ENCODE measurements at regions not wholly inside any gene's neighbourhood (a gene's known extent, or its start where the extent isn't known, plus 50 kb on each side); places are given as distances from the start of the nearest gene placed in this dataset.
A peak's percentile ranks its signal among the peaks of the same experiment; 100 is the strongest.

- Histone ChIP-seq H3K4me3 (replicated peaks in 1 of 4; ENCODE audit: control extremely low read depth in 1 of 4, insufficient read depth in 1 of 4, low read depth in 3 of 4, low read length in 4 of 4) (no peak overlapping the region), H3K79me2 (ENCODE audit: control insufficient read depth, insufficient read depth, low read length) (no peaks in the 10 kb centered on the region), H3K36me3 (ENCODE audit: control insufficient read depth, insufficient read depth, low read length) (no peaks in the 10 kb centered on the region), H2AFZ (ENCODE audit: low read length) (no peak overlapping the region), H3K27ac (ENCODE audit: insufficient read depth, low read length) (no peak overlapping the region), H3K9me3 (ENCODE audit: control insufficient read depth, insufficient read depth, low read depth, low read length) (no peaks in the 10 kb centered on the region), H3K4me2 (ENCODE audit: extremely low read depth, insufficient read depth, low read length) (no peak overlapping the region), H3K9ac (ENCODE audit: insufficient read depth, low read length) (no peak overlapping the region), H4K20me1 (ENCODE audit: control insufficient read depth, extremely low read depth, insufficient read depth, low read length) (no peaks in the 10 kb centered on the region), H3K4me1 (ENCODE audit: control insufficient read depth, extremely low read depth, insufficient read depth, low read length) (no peaks in the 10 kb centered on the region), H3K27me3 (ENCODE audit: control insufficient read depth, insufficient read depth, low read length) (no peaks in the 10 kb centered on the region)
- TF ChIP-seq EZH2 (IDR thresholded peaks at IDR 0.05; ENCODE audit: low read length, missing control alignments): no peak
- TF ChIP-seq CTCF (conservative IDR thresholded peaks at IDR 0.05 in 1 of 2, IDR thresholded peaks at IDR 0.05 in 1 of 2; ENCODE audit: low read depth in 1 of 2, low read length in 2 of 2): no peak
- peak in 1 of 2 donors; percentile 7 for DNase-seq (ENCODE audit: low read depth in 2 of 2)
These were observed 1535.3 kb upstream of the PCDH10 start for GRCh38 chr4:131613824-131614216.

- Histone ChIP-seq H3K4me2 (ENCODE audit: extremely low read depth, insufficient read depth, low read length) (no peak overlapping the region), H3K79me2 (ENCODE audit: control insufficient read depth, insufficient read depth, low read length) (no peaks in the 10 kb centered on the region), H2AFZ (ENCODE audit: low read length) (no peak overlapping the region), H3K9ac (ENCODE audit: insufficient read depth, low read length) (no peak overlapping the region), H4K20me1 (ENCODE audit: control insufficient read depth, extremely low read depth, insufficient read depth, low read length) (no peaks in the 10 kb centered on the region), H3K4me3 (replicated peaks in 1 of 4; ENCODE audit: control extremely low read depth in 1 of 4, insufficient read depth in 1 of 4, low read depth in 3 of 4, low read length in 4 of 4) (no peak overlapping the region), H3K27ac (ENCODE audit: insufficient read depth, low read length) (no peak overlapping the region), H3K4me1 (ENCODE audit: control insufficient read depth, extremely low read depth, insufficient read depth, low read length) (no peaks in the 10 kb centered on the region), H3K36me3 (ENCODE audit: control insufficient read depth, insufficient read depth, low read length) (no peaks in the 10 kb centered on the region), H3K9me3 (ENCODE audit: control insufficient read depth, insufficient read depth, low read depth, low read length) (no peaks in the 10 kb centered on the region), H3K27me3 (ENCODE audit: control insufficient read depth, insufficient read depth, low read length) (no peaks in the 10 kb centered on the region)
- TF ChIP-seq CTCF (conservative IDR thresholded peaks at IDR 0.05 in 1 of 2, IDR thresholded peaks at IDR 0.05 in 1 of 2; ENCODE audit: low read depth in 1 of 2, low read length in 2 of 2) (no peak), EZH2 (IDR thresholded peaks at IDR 0.05; ENCODE audit: low read length, missing control alignments) (no peak)
- DNase-seq (ENCODE audit: low read depth in 2 of 2): no peak
These were observed 1516.2 kb upstream of the PCDH10 start for GRCh38 chr4:131632877-131633276.

GRCh38 chr4:131635191-131635590 lies 1513.9 kb upstream of the PCDH10 start:
- no peaks in the 10 kb centered on the region for H3K4me1 ChIP-seq (ENCODE audit: control insufficient read depth, extremely low read depth, insufficient read depth, low read length)
- H3K79me2 ChIP-seq (ENCODE audit: control insufficient read depth, insufficient read depth, low read length): no peaks in the 10 kb centered on the region
- no peaks in the 10 kb centered on the region for H3K9me3 ChIP-seq (ENCODE audit: control insufficient read depth, insufficient read depth, low read depth, low read length)
- H4K20me1 ChIP-seq (ENCODE audit: control insufficient read depth, extremely low read depth, insufficient read depth, low read length): no peaks in the 10 kb centered on the region
- H3K27ac ChIP-seq (ENCODE audit: insufficient read depth, low read length): no peak overlapping the region
- H2AFZ ChIP-seq (ENCODE audit: low read length): no peak overlapping the region
- TF ChIP-seq CTCF (conservative IDR thresholded peaks at IDR 0.05 in 1 of 2, IDR thresholded peaks at IDR 0.05 in 1 of 2; ENCODE audit: low read depth in 1 of 2, low read length in 2 of 2) (no peak), EZH2 (IDR thresholded peaks at IDR 0.05; ENCODE audit: low read length, missing control alignments) (no peak)
- DNase-seq (ENCODE audit: low read depth in 2 of 2): no peak
- H3K9ac ChIP-seq (ENCODE audit: insufficient read depth, low read length): no peak overlapping the region
- no peak overlapping the region for H3K4me3 ChIP-seq (replicated peaks in 1 of 4; ENCODE audit: control extremely low read depth in 1 of 4, insufficient read depth in 1 of 4, low read depth in 3 of 4, low read length in 4 of 4)
- no peak overlapping the region for H3K4me2 ChIP-seq (ENCODE audit: extremely low read depth, insufficient read depth, low read length)
- H3K36me3 ChIP-seq (ENCODE audit: control insufficient read depth, insufficient read depth, low read length): no peaks in the 10 kb centered on the region
- no peaks in the 10 kb centered on the region for H3K27me3 ChIP-seq (ENCODE audit: control insufficient read depth, insufficient read depth, low read length)

Data from fibroblast of lung (primary cell).